Inflammatory macrophage treated with lipopolysaccharide for 1 hour (primary cell): ENCODE measurements at regions not wholly inside any gene's neighbourhood (a gene's known extent, or its start where the extent isn't known, plus 50 kb on each side); places are given as distances from the start of the nearest gene placed in this dataset.
A peak's percentile ranks its signal among the peaks of the same experiment; 100 is the strongest.

Experiments
- DNase-seq, 2 donors: peaks; one replicate each; pipeline ENCODE4 v3.0.0-alpha.2; 2020 to 2022

GRCh38 chr7:17659126-17659525, 281.2 kb downstream of the SNX13 start:
- DNase-seq: no peak

- DNase-seq: no peak
These were observed 280.2 kb downstream of the SNX13 start for GRCh38 chr7:17660116-17660515.

- DNase-seq: no peak
These were observed 278.2 kb downstream of the SNX13 start for GRCh38 chr7:17661982-17662585.

GRCh38 chr7:17663061-17663675, 277.1 kb downstream of the SNX13 start:
- no peak for DNase-seq

- DNase-seq: no peak
These were observed 275.3 kb downstream of the SNX13 start for GRCh38 chr7:17665029-17665428.

- no peak for DNase-seq
These were observed 272.2 kb downstream of the SNX13 start for GRCh38 chr7:17668122-17668521.

- no peak for DNase-seq
These were observed 271.1 kb downstream of the SNX13 start for GRCh38 chr7:17669204-17669603.

GRCh38 chr7:17671956-17672355, 268.3 kb downstream of the SNX13 start:
- DNase-seq: peak in 1 of 2 donors; percentile 52

GRCh38 chr7:17672783-17673182, 267.5 kb downstream of the SNX13 start:
- DNase-seq: peak in 1 of 2 donors; percentile 22

GRCh38 chr7:17674166-17674942, 265.9 kb downstream of the SNX13 start:
- DNase-seq: no peak

- no peak for DNase-seq
These were observed 265.2 kb downstream of the SNX13 start for GRCh38 chr7:17674943-17675608.

GRCh38 chr7:17677408-17677807, 262.9 kb downstream of the SNX13 start:
- DNase-seq: no peak

GRCh38 chr7:17678896-17679295, 261.4 kb downstream of the SNX13 start:
- DNase-seq: no peak

- no peak for DNase-seq
These were observed 260.8 kb downstream of the SNX13 start for GRCh38 chr7:17679458-17679857.

- DNase-seq: peak; percentile 93 to 97
These were observed 260.3 kb downstream of the SNX13 start for GRCh38 chr7:17680026-17680425.

- DNase-seq: peak in 1 of 2 donors; percentile 80
These were observed 259.3 kb downstream of the SNX13 start for GRCh38 chr7:17680943-17681351.

GRCh38 chr7:17681965-17682364, 258.3 kb downstream of the SNX13 start:
- DNase-seq: no peak

GRCh38 chr7:17682586-17682985, 257.7 kb downstream of the SNX13 start:
- DNase-seq: no peak

GRCh38 chr7:17685141-17685540, 255.2 kb downstream of the SNX13 start:
- no peak for DNase-seq

GRCh38 chr7:17687361-17687760, 252.9 kb downstream of the SNX13 start:
- no peak for DNase-seq

- DNase-seq: no peak
These were observed 250.9 kb downstream of the SNX13 start for GRCh38 chr7:17689361-17689902.

- peak; percentile 41 to 49 for DNase-seq
These were observed 250.3 kb downstream of the SNX13 start for GRCh38 chr7:17690030-17690429.

GRCh38 chr7:17696422-17696821, 243.9 kb downstream of the SNX13 start:
- no peak for DNase-seq
